Right hindlimb (tissue), 1 donor: ENCODE measurements at regions not wholly inside any gene's neighbourhood (a gene's known extent, or its start where the extent isn't known, plus 50 kb on each side); places are given as distances from the start of the nearest gene placed in this dataset.
A peak's percentile ranks its signal among the peaks of the same experiment; 100 is the strongest.
"Not testable (repeated sequence)": the region's sequence is repeated elsewhere in the genome, so short reads cannot be mapped to it uniquely, and the experiment has no call there.

Experiments
- DNase-seq: peaks from one replicate; pipeline ENCODE4 v3.0.0-alpha.2; 2018

DNA sequence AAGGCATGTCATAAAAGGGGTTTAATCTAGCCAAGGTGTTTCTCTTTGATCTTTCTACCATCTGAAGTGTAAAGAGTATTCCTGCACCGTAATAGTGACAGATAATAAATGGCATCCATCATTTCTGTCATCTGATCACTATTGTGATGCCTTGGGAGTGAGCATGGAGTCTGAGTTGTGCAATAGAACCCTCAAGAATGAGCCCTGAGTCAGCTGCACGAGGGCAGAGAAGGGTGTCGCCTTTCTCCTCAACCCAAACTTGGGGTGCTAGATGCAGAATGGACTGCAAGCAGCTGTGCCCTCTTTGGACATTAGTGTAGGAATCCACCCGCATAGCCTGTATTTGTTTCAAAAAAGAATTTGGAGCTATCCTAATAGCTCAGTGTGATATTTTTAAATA lies 115.2 kb downstream of the ZNF37A start:
- no peak for DNase-seq

DNA sequence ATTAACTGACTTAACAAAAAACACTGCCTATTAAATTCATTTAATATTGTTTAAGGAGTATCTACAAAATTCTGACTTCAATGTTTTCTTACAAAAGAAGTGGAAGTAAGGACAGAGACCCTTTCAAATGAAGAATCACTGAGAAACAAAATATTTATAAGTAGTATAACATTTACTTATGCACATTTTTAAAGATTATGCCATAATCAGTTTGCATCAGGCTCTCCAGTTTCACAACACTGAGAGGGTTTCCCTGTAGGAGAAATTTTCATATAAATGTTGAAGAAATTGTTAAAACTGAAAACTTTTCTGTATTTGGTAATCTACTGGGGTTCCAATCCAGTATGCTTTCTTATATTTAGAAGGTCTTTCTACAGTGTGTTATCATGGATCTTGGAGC lies 115.6 kb downstream of the ZNF37A start:
- DNase-seq = not testable (repeated sequence)

DNA sequence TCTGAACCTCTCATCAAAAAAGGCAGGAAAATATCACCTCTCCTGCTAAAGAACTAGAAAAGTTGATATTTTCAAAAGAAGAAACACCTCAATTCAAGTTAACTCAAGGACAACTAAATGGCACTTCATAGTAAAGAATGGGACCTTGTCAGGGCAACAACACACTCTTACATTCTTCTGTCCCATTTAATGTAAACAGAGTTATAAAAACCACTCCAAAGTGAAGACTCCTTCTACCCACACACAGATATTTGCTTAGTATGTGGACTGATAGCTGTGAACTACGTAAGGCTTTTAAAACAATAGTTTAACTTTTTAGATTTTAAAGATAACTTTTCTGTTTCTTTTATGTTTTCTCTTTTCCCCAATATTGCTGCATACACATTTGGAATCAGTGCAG lies 118.3 kb downstream of the ZNF37A start:
- no peak for DNase-seq

DNA sequence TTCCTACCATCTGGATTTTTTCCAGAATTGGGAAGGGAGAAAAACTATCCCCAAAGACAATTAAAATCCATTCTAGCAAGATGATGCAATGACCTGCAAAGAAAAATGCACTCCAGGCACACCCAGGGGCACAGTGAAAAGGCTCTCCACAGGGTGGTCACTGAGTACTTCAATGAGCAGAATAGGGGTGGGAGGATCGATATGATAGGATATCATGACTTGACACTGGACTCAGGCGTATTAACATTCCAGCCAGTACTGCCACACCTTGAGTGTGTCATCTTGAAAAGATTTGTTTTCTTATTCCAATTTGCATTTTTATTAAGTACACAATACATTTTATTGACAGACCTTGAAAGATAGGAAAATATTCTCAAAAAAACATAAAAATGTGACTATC lies 132.2 kb downstream of the ZNF37A start:
- no peak for DNase-seq

DNA sequence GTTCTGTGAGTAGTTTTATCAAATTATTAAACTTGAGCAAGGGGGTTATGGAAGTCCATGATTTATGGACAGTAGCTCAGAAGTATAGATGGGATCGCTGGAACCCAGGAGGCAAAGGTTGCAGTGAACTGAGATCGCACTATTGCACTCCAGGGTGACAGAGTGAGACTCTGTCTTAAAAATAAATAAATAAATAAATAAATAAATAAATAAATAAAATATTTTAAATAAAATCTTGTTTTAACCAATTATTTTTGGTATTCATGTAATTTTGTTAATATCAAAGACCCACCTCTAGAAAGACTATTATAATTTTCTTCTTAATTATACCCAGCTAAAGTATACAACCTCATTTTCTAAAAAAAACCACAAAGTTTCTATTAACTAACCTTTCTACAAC lies 134.3 kb downstream of the ZNF37A start:
- no peak for DNase-seq

DNA sequence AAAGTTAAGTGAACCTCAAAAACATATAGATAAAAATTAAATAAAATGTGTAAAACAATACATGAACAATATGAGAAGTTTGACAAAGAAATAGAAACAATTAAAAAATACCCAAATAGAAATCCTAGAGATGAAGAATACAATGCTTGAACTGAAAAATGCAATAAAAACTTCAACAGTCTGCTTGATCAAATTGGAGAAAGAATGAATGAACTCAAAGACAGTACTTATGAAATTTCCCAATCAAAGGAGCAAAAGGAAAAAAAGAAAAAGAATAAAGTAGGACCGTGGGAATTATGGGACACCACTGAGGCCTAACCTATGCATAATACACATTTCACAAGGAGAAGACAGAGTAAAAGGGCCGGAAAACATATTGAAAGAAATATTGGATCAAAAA lies 144.3 kb downstream of the ZNF37A start:
- not testable (repeated sequence) for DNase-seq

DNA sequence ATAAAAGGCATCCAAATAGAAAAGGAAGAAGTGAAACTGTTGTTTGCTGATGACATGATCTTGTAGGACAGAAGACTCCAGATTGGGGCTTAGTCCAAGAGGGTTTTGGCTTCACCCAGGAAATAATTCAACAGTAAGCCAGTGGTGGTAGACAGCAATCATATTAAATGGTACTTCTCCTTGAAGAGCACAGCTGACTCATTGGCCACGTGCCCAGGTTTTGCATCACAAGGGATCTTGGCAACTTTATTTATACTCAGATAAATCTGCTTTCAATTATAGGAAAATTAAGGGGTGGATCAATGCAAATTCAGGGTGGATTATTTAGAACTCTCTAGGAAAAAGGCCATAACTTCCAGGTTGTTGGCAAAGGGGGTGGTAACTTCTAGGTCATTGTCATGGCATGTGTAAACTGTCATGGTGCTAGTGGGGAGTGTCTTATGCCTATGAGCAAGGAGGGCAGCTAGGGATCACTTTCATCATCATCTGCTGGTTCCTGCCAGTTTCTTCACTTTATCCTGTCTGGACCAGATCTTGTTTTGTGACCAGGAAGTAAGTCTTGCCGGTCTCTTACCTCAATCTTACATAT lies 148.0 kb downstream of the ZNF37A start:
- DNase-seq = not testable (repeated sequence)

DNA sequence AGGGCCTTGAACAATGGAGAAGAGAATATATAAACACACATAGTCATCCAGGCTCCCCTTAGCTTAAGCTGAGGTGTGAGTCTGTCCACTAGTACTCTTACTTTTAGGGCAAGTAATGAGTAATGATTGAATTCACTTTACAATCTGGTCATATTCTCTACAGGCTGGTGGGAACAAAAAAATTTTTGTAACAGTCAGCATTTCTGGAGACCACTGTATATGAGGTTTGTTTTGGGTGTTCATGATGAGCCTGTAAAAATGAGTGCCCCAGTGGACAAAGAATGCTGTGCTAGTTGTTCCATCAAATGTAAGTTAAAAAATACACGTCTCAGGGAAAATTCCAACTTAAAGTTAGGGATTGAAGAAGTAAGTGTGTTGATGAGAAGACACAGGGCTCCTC lies 154.0 kb downstream of the ZNF37A start:
- DNase-seq = not testable (repeated sequence)

DNA sequence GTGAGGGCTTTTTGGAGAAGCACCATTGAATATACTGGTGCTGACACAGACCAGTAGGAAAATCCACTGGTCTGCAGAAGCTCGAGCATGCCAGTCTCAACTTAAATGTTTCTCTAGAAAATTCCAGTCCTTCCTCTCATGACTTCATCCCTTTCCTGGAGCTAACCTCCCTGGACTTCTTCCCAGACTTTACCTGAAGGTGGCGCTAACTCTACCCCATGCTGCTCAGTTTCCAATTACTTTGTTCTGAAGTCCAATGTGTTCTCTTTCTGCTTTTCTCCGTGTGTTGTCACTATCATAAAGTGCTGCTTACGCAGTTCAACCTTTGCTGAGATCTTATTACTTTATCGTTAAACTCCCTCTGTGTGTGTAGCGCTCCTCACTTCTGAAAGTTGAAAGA lies 158.4 kb downstream of the ZNF37A start:
- not testable (repeated sequence) for DNase-seq

DNA sequence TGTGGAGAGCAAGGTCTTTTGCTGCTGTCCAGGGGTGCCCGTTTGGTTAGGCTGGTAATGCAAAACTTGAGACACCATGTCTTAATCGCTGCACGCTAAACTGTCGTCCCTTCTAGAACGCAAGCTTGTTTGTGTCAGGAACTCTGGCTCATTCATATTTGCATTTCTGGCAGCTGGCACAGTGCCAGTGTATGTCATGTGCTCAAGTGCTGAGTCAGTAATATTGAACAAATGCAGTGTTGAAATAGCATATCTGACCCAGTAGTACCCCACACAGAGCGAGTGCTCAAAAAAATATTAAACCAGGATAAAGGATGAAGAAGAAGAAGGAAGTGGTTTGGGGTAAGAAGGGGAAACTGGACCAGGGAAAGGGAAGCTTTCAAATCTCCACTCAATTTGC lies 173.4 kb downstream of the ZNF37A start:
- not testable (repeated sequence) for DNase-seq

DNA sequence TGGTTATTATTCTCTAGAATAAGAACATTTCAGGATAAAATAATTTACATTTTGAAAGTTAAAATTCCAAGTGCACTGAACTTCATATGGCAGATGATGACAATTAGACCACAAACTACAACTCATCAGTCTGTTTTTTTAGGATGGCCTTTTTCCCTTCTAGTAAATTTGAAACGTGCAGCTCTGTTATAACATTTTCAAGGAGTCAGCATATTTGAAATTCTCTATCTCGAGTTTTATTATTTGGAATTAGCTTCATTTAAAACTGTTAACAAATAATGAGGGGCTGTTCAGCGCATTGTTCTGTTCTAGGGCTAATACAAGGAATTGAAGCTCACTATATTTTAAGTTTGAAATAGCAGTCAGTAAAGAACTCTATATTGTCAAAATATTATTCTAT lies 176.9 kb downstream of the ZNF37A start:
- DNase-seq = not testable (repeated sequence)

DNA sequence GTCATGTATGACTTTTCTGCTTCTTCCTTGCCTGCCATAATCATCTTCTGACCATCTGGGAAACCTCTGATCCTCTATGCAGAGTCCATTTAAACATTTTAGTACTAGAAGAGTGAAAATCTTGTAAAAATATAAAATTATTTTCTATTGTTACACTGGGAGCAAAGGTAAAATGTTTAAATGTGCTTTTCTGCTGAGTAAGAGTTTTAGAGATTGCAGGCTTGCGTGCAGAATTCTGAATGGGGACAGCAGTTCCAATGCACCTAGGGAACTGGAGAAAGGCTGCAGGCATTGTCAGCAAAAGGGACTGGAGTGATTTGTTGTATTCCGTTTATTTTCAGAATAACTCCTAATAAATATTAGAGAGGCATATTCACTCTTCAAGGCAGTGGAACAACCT lies 180.7 kb downstream of the ZNF37A start:
- not testable (repeated sequence) for DNase-seq

DNA sequence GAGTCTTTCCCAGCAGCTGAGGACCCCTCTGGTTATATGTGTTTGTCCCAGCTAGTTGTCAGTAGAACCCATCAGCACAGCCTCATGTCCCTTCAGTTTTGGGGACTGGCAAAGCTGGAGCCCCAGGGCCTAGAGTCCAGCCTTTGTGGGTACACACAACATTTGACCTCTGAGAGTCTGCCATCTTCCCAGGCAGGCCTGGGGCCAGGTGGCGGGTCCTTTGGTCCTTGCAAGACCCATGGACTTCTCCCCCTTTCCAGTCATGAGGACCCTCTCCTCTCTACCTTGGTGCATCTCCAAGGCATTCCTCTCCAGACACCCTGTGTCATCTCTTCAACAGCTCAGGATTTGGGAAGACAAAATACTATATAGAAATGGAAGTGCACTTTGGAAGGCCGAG lies 198.4 kb downstream of the ZNF37A start:
- DNase-seq = not testable (repeated sequence)

DNA sequence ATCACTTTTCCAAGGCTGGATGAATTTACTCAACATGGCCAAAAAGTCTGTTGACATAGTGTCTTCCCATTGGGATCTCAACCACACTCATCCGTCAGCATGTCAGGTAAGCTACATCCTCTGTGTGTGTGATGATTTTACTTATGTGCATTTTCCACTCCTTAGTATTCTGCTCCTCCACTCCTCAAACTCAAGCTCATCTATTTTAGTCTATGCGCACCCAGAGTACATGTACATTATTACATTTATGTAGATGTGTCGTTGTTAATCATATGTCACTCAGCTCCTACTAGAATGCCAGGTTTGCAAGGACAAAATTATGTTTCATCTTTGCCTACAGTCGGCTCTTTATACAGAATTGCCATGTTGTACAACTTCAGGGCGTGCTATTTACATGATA lies 216.0 kb downstream of the ZNF37A start:
- not testable (repeated sequence) for DNase-seq

DNA sequence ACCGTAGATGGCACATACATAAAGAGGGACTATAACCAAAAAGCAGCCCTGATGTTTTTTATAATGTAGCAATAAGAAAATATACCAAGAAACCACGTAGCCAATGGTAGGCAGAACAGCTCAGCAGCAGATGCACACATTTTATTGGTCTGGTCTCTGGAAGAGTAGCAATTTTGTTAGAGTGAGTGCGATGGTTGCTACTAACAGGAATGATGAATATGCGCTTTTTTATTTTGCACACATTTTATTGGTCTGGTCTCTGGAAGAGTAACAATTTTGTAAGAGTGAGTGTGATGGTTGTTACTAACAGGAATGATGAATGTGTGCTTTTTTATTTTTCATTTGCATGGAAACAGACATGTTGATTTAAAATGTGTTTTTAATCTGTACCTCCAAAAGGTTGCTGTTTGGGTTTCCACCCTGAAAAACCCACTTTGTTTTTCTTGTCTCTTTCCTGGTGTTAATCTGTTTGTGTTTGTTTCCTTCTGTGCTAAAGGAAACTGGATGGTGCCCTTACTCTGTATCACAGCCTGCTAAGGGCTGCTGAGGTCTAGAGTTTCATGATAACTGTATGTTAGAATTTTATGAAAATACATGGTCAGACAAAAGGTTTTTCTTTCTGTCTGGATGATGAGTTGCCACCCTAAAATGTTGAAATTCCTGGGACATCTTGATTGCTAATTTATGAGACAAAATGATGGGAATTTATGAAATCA lies 221.1 kb downstream of the ZNF37A start:
- not testable (repeated sequence) for DNase-seq

DNA sequence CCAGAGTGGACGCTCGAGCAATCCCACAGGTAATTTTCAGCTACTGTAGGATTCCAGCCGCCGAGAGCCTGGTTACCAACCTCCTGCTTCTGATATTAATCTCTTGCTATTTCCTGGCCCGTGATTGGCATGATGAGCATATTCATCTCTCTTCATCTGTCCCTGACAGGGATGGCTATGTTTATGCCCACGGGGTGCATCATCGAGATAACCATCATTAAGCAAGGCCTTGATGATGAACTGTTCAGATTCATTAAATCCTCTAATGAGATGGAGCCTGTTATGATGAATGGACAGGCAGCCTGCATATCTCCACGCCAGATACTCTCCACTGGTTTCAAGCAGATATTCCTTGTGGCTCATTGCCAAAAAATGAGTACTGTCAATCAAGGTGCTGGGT lies 227.3 kb downstream of the ZNF37A start:
- DNase-seq = not testable (repeated sequence)

DNA sequence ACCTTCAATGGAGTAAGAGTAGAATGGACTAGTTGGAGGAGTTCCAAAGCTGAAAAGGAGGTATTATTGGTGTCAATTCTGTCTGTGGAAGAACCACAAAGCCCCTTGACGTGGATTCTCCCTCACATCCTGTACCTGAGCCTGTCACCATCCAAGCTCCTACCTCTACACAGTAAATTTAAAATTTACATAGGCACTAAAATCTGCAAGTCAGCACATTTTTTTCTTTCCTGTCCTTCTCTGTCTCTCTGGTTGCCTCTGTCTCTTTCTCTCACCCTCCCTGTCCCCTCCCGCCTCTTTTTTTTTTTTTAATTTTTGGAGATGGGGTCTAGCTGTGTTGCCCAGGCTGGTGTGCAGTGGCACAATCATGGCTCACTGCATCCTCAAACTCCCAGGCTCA lies 236.2 kb downstream of the ZNF37A start:
- DNase-seq = not testable (repeated sequence)

DNA sequence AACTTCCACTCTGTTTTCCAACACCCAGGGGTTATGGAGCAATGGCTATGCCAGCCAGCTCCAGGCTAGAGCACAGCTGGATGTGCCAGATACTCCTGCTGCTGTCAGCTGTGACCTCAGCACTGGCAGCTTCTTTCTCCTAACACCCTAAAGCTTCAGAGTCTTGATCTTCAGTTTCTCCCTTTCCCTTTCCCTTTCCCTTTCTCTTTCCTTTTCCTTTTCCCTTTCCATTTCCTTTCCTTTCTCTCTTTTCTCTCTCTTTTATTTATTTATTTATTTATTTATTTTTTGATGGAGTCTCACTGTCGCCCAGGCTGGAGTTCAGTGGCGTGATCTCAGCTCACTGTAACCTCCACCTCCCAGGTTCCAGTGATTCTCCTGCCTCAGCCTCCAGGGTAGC lies 237.0 kb downstream of the ZNF37A start:
- DNase-seq = not testable (repeated sequence)

DNA sequence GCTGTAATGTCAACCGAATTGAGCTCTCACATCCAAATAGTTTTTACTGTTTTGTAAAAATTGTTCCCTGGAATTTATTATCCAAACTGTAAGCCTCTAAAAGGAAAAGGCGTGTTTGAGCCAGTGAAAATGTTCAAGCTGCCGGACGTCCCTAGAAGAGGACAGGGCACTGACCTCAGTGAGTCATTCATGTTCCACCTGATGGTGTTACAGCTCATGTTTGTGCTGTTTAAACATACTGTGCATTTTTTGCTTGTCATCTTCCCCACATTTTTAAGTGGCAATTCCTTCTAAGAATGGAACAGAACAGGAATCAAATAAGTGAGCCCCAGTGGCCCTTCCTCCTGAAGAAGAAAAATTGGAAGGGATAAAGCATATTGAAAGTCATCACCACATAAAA lies 239.6 kb downstream of the ZNF37A start:
- not testable (repeated sequence) for DNase-seq

DNA sequence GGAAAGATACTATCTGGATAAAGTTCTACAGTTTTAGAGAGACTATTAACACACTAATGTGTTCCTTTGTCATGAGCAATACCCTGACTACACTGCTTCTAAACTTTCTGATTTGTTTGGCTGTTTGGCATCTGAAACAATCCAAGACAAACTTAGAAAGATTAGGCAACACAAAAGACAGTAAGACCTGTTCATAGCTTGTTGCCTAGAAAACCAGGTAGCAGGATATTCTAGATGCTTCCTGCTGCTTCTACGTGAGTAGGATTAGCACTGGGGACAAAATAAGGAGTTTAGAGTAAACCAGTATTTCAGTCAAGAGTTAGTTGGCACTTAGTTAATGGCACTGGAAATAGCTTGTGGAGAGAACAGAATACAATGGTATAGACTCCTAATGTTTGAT lies 256.5 kb downstream of the ZNF37A start:
- not testable (repeated sequence) for DNase-seq

DNA sequence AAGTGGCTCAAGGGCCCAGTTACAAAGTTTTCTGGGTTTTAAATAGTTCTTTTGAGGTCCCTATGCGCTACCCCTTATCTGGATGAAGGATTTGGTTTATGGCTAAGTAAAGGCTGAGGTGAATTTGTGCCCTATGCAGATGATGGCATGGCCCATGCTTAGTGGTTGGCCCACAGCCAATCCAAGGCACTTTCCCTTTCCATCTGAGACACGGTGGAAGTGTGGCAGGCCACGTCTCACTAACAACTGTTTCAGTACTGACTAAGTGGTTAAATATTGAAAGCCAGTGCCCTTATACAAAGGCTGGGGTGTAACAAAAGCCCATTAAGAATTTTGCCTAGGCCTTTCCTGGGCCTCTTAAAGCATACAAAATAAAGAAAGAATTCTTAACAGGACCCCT lies 260.3 kb downstream of the ZNF37A start:
- not testable (repeated sequence) for DNase-seq

DNA sequence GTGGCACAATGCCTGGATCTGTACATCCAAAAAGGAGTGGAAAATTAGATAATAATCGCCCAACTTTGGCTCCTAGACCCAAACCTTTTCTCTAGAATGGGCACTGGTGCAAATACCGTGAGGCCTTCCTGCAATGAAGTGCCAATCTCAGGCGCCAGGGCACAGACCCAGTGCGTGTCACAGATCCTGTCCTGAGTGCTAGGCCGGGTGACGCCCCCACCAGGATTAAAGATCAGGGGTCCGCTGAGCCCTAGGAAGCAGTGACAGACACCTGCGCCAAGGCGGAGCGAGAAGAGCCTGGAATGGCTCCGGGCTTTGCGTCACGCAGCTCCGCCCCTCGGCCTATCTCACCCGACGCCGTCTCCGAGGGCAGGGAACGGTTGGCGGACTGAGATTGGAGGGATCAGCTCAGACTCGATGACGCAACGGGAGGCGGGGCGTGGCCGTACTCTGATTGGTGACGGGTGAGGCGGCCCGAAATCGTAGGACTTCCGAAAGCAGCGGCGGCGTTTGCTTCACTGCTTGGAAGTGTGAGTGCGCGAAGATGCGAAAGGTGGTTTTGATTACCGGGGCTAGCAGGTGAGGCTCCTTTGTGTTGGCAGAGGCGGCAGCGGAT lies 261.9 kb downstream of the ZNF37A start:
- DNase-seq = peak; percentile 79

DNA sequence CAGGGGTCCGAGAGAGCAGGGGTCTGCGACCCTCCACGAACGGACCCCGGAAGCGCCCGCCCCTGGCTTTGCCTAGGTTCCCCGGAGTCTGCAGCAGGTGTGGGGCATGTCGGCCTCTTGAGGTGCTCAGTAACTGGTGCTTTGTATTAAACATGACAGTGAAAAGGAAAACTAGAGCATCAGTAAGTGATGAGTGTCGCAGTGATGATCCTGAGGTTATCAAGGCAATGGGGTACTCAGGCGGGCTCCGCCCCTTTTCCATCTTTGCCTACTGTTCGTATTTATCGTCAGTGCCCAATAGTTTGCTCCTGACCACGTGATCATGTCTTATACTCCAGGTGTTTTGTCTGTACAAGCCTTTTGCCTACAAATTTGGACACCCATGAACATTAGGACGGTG lies 262.4 kb downstream of the ZNF37A start:
- not testable (repeated sequence) for DNase-seq

DNA sequence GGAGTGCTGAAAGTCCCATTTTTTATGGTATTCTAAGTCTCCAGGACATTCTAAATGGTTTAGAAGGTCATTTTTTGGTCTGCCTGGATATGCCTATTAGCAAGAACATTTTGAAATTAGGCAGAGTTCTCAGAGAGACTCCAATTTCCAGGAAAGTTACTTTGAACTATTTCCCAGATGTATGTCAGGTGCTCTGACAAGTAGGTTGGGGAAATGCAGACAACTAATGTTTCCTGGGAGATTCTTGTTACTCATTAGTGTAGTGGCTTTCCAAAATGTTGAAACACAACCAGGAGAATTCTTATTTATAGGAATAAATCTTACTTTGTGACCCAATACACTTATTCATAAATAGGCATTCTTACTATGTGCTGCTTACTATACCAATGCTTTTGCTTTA lies 268.4 kb downstream of the ZNF37A start:
- not testable (repeated sequence) for DNase-seq
